ENCODE measurements at regions not wholly inside any gene's neighbourhood (a gene's known extent, or its start where the extent isn't known, plus 50 kb on each side); places are given as distances from the start of the nearest gene placed in this dataset.

DNA sequence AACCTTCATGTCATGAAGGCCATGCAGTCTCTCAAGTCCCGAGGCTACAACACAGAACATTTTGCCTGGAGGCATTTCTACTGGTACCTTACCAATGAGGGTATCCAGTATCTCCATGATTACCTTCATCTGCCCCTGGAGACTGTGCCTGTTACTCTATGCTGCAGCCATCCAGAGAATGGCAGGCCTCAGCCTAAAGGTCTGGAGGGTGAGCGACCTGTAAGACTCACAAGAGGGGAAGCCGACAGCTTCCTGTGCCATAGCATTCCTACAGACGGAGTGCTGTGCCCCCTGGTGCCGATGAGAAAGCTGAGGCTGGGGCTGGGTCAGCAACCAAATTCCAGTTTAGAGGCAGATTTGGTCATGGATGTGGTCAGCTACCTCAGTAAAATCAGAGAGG lies 51.3 kb upstream of the CADPS start:
- ATAC-seq (no peak), DNase-seq (no peak)
- Mint-ChIP-seq H3K27ac (no peak overlapping the region), H3K4me1 (no peaks in the 10 kb centered on the region), H3K27me3 (peaks cover 0 to 17% (median 0%) of the 10 kb centered on the region in 5 donors), H3K9me3 (peaks cover 0 to 23% (median under 1%) of the 10 kb centered on the region in 9 donors), H3K4me3 (no peak overlapping the region), H3K36me3 (no peaks in the 10 kb centered on the region)
- POLR2A ChIA-PET, result no interaction called here

DNA sequence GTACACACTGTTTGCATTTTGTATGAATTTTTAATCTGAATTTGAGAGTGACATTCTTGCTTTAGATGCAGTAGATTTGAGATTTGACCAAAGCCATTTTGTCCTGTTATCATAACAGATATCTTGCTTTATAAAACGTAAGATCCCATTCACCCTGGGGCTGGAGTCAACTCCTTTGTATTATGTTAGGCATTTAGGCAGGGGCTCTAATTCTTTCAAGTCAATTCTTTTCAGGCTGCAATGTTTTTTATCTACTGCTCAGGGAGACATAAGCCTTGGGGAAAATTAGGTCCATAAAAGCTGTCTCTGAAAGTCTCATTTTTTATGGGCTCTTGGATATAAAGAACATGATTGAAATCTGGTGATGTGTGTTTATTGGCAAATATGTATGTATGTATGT lies 53.0 kb upstream of the CADPS start:
- no peaks in the 10 kb centered on the region for H3K36me3 Mint-ChIP-seq
- POLR2A ChIA-PET, result no interaction called here
- DNase-seq (no peak), ATAC-seq (no peak)
- peaks cover 0 to 16% (median 3%) of the 10 kb centered on the region in 9 donors for H3K9me3 Mint-ChIP-seq
- H3K4me3 Mint-ChIP-seq, result no peak overlapping the region
- H3K27ac Mint-ChIP-seq, result no peak overlapping the region
- H3K27me3 Mint-ChIP-seq, result peaks cover 0 to 16% (median 0%) of the 10 kb centered on the region in 5 donors
- H3K4me1 Mint-ChIP-seq, result no peaks in the 10 kb centered on the region

DNA sequence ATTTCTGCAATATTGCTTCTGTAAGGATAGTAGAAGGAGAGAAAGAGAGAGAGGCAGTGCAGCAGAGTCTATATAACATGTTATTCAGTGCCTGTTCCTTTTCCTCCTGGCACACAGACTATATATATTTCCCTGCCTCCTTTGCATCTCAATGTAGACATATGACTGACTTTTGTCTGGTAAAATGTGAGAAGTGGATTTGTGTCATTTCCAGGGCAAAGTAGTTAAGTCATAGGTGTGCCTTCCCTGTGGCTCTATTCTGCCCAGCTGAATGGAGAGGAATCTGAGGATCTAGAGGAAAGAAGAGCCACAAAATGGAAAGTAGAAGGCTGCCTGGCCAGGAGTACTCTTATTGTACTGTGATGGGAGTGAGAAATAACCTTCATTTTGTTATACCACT lies 54.6 kb upstream of the CADPS start:
- Mint-ChIP-seq H3K36me3 (no peaks in the 10 kb centered on the region), H3K4me3 (no peak overlapping the region), H3K27me3 (peaks cover 0 to 3% (median 0%) of the 10 kb centered on the region in 5 donors), H3K4me1 (no peaks in the 10 kb centered on the region), H3K9me3 (peaks cover 0 to 6% (median 2%) of the 10 kb centered on the region in 9 donors), H3K27ac (no peak overlapping the region)
- ATAC-seq, result no peak
- POLR2A ChIA-PET, result no interaction called here
- no peak for DNase-seq

DNA sequence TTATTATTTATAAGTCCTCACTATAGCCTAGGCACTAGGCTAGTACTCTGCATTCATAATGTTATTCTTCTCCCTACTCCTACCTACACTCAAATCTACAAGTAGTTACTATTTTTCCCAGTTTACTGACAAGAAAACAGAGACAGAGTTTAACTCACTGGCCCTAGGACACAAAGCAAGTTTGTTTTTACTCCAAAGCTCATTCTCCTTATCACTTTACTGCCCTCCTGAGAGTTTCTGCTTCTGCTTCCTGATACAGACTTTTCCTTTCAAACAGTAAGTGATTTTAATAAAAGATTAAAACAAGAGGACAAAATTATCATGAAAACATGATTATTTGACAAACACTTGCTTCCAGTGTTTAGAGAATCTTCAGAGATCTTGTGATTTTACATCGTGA lies 60.6 kb upstream of the CADPS start:
- Mint-ChIP-seq H3K4me1 (no peaks in the 10 kb centered on the region), H3K27ac (no peak overlapping the region), H3K9me3 (peaks cover 0 to 20% (median 5%) of the 10 kb centered on the region in 9 donors), H3K27me3 (peaks cover 0 to 5% (median 0%) of the 10 kb centered on the region in 5 donors), H3K36me3 (no peaks in the 10 kb centered on the region), H3K4me3 (no peak overlapping the region)
- DNase-seq, result no peak
- POLR2A ChIA-PET, result no interaction called here
- no peak for ATAC-seq

DNA sequence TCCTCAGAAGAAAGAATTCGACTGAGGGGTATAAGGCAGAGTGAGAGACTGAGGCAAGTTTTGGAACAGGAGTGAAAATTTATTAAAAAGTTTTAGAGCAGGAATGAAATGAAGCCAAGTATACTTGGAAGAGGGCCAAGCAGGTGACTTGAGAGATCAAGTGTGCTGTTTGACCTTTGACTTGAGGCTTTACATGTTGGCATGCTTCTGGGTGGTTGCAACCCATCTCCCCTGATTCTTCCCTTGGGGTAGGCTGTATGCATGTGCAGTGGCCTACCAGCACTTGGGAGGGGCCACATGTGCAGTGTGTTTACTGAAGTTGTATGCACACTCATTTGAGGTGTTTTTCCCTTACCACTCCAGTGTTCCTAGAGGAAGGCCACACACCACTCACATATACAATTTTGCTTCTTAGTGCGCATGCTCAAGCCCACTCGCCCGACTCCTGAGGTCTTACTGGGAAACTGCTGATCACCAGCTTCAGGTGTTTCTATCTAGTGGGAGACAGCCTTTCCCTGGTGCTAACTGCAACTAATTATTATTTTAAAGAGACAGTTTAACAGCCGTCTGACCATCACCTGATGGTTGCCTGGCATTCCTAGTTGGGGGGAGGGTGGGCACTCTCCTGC lies 61.5 kb upstream of the CADPS start:
- Mint-ChIP-seq H3K4me1 (no peaks in the 10 kb centered on the region), H3K36me3 (no peaks in the 10 kb centered on the region), H3K4me3 (no peak overlapping the region), H3K27me3 (peaks cover 0 to 5% (median 0%) of the 10 kb centered on the region in 5 donors), H3K27ac (no peak overlapping the region), H3K9me3 (peaks cover 0 to 20% (median 5%) of the 10 kb centered on the region in 9 donors)
- ATAC-seq (no peak), DNase-seq (no peak)
- POLR2A ChIA-PET, result no interaction called here

DNA sequence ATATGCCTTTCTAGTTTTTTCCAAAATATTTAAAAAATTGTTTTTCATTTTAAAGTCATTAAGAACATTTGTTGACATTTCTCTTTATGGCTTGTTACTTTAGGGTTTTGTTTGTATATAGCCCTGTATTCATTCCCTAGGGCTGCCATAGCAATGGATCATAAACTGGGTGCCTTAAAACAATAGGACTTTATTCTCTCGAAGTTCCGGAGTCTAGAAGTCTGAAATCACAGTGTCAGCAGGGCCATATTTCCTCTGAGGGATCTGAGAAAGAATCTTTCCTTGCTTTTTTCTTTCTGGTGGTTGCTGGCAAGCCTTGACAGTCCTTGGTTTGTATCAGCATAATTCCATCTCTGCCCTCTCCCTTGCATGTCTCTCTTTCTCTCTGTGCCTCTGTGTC lies 63.4 kb upstream of the CADPS start:
- Mint-ChIP-seq H3K27ac (no peak overlapping the region), H3K4me3 (no peak overlapping the region), H3K9me3 (peaks cover 0 to 20% (median 5%) of the 10 kb centered on the region in 9 donors), H3K4me1 (no peaks in the 10 kb centered on the region), H3K27me3 (peaks cover 0 to 5% (median 0%) of the 10 kb centered on the region in 5 donors), H3K36me3 (no peaks in the 10 kb centered on the region)
- no peak for ATAC-seq
- POLR2A ChIA-PET, result no interaction called here
- DNase-seq, result no peak

DNA sequence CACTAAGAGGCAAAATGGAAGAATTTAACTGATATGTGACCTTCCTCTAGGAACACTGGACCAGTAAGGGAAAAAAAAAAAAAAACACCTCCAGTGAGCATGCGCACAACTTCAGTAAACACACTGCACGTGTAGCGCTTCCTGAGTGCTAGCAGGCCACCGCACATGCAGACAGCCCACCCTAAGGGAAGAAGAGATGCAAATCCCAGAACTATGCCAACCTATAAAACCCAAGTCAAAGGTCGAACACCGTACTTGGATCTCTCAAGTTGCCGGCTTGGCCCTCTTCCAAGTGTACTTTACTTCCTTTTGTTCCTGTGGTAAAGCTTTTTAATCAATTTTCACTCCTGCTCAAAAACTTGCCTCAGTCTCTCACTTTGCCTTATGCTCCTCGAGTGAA lies 64.5 kb upstream of the CADPS start:
- H3K4me3 Mint-ChIP-seq, result no peak overlapping the region
- H3K27ac Mint-ChIP-seq, result no peak overlapping the region
- no peak for ATAC-seq
- H3K27me3 Mint-ChIP-seq, result peaks cover 0 to 5% (median 0%) of the 10 kb centered on the region in 5 donors
- no peaks in the 10 kb centered on the region for H3K36me3 Mint-ChIP-seq
- no peak for DNase-seq
- peaks cover 0 to 20% (median 5%) of the 10 kb centered on the region in 9 donors for H3K9me3 Mint-ChIP-seq
- H3K4me1 Mint-ChIP-seq, result no peaks in the 10 kb centered on the region
- POLR2A ChIA-PET, result no interaction called here

DNA sequence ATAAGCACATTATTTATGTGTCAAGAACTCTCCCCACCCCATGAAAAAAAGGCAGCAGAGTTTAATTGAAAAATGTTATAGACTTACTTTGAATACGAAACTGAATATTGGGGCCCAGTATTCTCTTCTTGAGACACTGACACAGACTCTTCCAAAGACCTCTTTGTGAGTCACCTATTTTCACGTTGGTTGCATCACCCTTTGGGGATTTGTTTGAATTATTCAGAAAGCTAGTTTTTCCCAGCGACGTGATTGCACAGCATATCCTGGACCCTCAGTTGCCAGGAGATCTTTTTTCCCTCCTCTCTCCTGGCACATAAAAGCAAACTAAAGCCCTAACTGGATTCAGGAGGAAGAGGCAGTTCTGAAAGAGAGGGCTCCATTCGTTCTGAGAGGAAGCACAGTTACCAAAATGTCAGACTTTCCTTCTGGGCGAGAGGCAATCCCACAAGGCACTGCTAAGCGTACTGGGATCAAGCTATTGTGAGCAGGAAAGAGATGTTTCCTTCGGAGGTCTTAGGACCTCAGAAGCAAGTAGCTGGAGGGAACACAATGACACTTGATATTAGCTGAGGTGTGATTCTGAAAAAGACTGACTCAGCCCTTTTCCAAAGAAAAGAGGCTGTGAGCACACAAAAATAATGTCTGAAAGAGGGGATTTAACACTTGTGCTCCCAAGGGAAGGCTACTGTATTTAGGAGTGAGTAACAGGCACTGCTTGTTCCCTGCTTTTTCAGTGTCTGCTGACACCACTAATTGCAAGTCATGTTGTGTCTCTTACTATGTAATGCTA lies 65.8 kb upstream of the CADPS start:
- Mint-ChIP-seq H3K36me3 (no peaks in the 10 kb centered on the region), H3K27ac (no peak overlapping the region), H3K4me1 (no peaks in the 10 kb centered on the region), H3K27me3 (peaks cover 0 to 2% (median 0%) of the 10 kb centered on the region in 5 donors), H3K9me3 (peaks cover 0 to 20% (median 5%) of the 10 kb centered on the region in 9 donors), H3K4me3 (no peak overlapping the region)
- POLR2A ChIA-PET, result no interaction called here
- no peak for DNase-seq
- no peak for ATAC-seq

DNA sequence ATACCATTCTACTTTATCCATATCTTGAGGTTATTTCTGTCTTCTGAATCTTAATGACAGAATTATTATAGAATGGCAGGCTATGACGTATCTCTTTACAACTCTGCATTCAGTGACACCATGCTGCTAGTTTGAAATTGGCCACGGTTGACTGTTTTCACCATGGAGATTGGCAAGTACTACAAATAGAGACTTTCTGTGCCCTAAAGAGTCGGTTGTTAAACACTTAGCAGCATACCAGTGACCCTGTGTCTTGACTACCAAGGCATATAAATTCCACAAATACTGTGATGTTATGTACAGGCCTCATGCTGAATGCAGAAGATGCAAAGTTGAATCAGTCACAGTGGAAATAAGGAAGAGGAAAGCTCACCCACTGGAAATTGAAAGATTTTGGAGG lies 67.0 kb upstream of the CADPS start:
- DNase-seq (no peak), ATAC-seq (no peak)
- H3K4me3 Mint-ChIP-seq, result no peak overlapping the region
- no peaks in the 10 kb centered on the region for H3K36me3 Mint-ChIP-seq
- POLR2A ChIA-PET, result no interaction called here
- peaks cover 0 to 20% (median 5%) of the 10 kb centered on the region in 9 donors for H3K9me3 Mint-ChIP-seq
- H3K4me1 Mint-ChIP-seq, result no peaks in the 10 kb centered on the region
- H3K27me3 Mint-ChIP-seq, result peaks cover 0 to 3% (median 0%) of the 10 kb centered on the region in 5 donors
- H3K27ac Mint-ChIP-seq, result no peak overlapping the region

DNA sequence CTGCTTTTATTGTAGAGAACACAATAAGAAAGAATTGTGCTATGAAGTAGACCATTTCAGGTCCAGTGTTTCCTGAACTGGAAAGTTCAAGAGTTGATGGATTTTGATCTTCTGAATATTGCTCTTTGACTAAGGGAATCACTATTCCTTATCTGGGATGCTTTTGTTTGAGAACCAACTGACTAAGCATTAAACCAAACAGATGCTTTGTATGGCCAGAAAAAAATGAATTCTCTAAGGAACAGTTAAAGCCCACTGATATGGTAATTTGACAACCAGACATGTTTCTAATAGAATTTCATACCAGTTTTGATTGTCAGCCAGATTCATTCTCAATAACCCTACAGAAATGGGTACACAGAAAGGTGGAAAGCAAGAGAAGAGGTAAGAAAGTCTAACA lies 67.5 kb upstream of the CADPS start:
- DNase-seq (no peak), ATAC-seq (no peak)
- H3K27ac Mint-ChIP-seq, result no peak overlapping the region
- H3K36me3 Mint-ChIP-seq, result no peaks in the 10 kb centered on the region
- no peaks in the 10 kb centered on the region for H3K4me1 Mint-ChIP-seq
- no peak overlapping the region for H3K4me3 Mint-ChIP-seq
- H3K9me3 Mint-ChIP-seq, result peaks cover 0 to 20% (median 4%) of the 10 kb centered on the region in 9 donors
- POLR2A ChIA-PET, result no interaction called here
- H3K27me3 Mint-ChIP-seq, result peaks cover 0 to 3% (median 0%) of the 10 kb centered on the region in 5 donors

DNA sequence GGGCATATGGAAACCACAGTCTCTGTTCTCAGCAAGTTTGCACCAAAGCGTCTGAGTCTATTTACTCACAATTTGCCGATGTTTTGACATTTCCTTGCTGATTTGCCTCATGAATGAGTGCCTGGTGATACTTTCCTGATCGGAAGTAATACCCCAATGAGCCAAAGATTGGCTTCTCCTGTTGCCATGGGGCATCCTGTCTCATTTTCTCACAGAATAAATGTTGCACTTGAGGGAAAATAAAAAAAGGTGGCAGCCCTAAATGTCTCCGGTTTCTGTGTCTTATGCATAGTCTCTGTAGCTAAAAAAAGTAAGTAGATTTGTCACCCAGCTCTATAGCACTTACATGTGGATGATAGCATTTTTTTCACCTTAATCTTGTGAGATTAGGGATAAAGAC lies 73.7 kb upstream of the CADPS start:
- Mint-ChIP-seq H3K27me3 (peaks cover 0 to 6% (median 0%) of the 10 kb centered on the region in 5 donors), H3K4me1 (no peaks in the 10 kb centered on the region), H3K36me3 (no peaks in the 10 kb centered on the region), H3K9me3 (peaks cover 0 to 11% (median 3%) of the 10 kb centered on the region in 9 donors), H3K27ac (no peak overlapping the region), H3K4me3 (no peak overlapping the region)
- POLR2A ChIA-PET, result no interaction called here
- DNase-seq (no peak), ATAC-seq (no peak)

DNA sequence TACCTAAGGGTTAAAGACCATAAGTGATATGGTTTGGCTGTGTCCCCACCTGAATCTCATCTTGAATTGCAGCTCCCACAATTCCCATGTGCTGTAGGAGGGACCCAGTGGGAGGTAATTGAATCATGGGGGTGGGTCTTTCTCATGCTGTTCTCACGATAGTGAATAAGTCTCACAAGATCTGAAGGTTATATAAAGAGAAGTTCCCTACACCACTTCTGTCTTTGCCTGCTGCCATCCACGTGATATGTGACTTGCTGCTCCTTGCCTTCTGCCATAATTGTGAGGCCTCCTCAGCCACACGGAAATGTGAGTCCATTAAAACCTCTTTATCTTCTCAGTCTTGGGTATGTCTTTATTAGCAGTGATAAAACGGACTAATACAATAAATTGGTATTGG lies 75.0 kb upstream of the CADPS start:
- Mint-ChIP-seq H3K9me3 (peaks cover 0 to 11% (median 3%) of the 10 kb centered on the region in 9 donors), H3K4me3 (no peak overlapping the region), H3K36me3 (no peaks in the 10 kb centered on the region), H3K27me3 (peaks cover 0 to 6% (median 0%) of the 10 kb centered on the region in 5 donors), H3K27ac (no peak overlapping the region), H3K4me1 (no peaks in the 10 kb centered on the region)
- DNase-seq, result no peak
- ATAC-seq, result no peak
- POLR2A ChIA-PET, result no interaction called here

DNA sequence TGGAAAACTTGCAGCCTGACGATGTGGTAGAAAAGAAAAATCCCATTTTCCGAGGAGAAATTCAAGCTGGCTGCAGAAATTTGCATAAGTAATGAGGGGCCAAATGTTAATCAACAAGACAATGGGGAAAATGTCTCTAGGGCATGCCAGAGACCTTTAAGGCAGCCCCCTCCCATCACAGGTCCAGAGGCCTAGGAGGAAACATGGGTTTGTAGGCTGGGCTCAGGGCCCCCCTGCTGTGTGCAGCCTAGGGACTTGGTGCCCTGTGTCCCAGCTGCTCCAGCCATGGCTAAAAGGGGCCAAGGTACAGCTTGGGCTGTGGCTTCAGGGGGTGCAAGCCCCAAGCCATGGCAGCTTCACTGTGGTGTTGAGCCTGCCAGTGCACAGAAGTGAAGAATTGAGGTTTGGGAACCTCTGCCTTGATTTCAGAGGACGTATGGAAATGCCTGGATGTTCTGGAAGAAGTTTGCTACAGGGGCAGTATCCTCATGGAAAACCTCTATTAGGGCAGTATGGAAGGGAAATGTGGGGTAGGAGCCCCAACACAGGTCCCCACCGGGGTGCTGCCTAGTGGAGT lies 75.9 kb upstream of the CADPS start:
- no peak overlapping the region for H3K27ac Mint-ChIP-seq
- H3K4me3 Mint-ChIP-seq, result no peak overlapping the region
- H3K9me3 Mint-ChIP-seq, result peaks cover 0 to 11% (median 2%) of the 10 kb centered on the region in 9 donors
- no peaks in the 10 kb centered on the region for H3K36me3 Mint-ChIP-seq
- peaks cover 0 to 4% (median 0%) of the 10 kb centered on the region in 5 donors for H3K27me3 Mint-ChIP-seq
- DNase-seq, result no peak
- POLR2A ChIA-PET, result no interaction called here
- H3K4me1 Mint-ChIP-seq, result no peaks in the 10 kb centered on the region
- ATAC-seq, result no peak
